ENCODE measurements at regions not wholly inside any gene's neighbourhood (a gene's known extent, or its start where the extent isn't known, plus 50 kb on each side); places are given as distances from the start of the nearest gene placed in this dataset.

DNA sequence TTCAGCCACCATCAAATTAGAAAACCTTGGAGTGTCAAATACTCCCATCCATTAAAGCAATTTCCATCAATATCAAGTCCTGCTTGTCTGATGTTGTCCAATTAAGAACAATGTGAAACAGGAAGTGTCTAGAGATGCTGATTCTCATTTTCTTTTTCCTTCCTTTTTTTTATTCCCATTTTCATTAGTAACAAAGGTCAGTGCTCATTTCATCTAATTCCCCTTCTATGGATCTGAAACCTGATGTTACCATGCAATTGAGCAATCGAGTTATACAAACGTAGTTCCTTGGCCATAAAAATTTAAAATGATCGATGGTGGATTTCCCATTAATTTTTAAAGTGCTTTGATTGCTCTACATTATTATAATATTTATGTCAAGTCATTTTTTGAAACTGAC, 330.6 kb upstream of the ZC3H12C start:
- WGBS, 2 experiments (ENCODE audit: insufficient coverage in 1 of 2, insufficient read length in 1 of 2) = 97% methylated on average over 3 of the region's 3 CpGs; no CpG with 5 or more reads in 1 of the 2 experiments
- peaks cover 8% of the 10 kb centered on the region for H3K4me1 Mint-ChIP-seq
- no peaks in the 10 kb centered on the region for H3K36me3 ChIP-seq (ENCODE audit: control insufficient read depth, insufficient read depth, low read length)
- no peak overlapping the region for H3K4me3 Mint-ChIP-seq
- no peak for DNase-seq
- no peaks in the 10 kb centered on the region for H3K27me3 ChIP-seq (ENCODE audit: control insufficient read depth, insufficient read depth, low read length, poor library complexity, severe bottlenecking)
- no peaks in the 10 kb centered on the region for H3K9me3 ChIP-seq (ENCODE audit: control insufficient read depth, low read length)
- H3K4me3 ChIP-seq (ENCODE audit: low read length) = no peak overlapping the region
- peaks cover 5% of the 10 kb centered on the region for H3K4me1 ChIP-seq (ENCODE audit: control insufficient read depth, insufficient read depth, low read length)
- no peaks in the 10 kb centered on the region for H3K36me3 Mint-ChIP-seq (ENCODE audit: low read depth)
- H3K27ac Mint-ChIP-seq = no peak overlapping the region
- no peaks in the 10 kb centered on the region for H3K9me3 Mint-ChIP-seq
- TF ChIP-seq CTCF (conservative IDR thresholded peaks at IDR 0.05) = no peak
- H3K9ac ChIP-seq (ENCODE audit: extremely low read depth, low read length, poor library complexity, severe bottlenecking) = no peak overlapping the region
- no peak overlapping the region for H3K27ac ChIP-seq (ENCODE audit: low read depth, low read length)
- no peaks in the 10 kb centered on the region for H3K27me3 Mint-ChIP-seq (ENCODE audit: insufficient read depth)

DNA sequence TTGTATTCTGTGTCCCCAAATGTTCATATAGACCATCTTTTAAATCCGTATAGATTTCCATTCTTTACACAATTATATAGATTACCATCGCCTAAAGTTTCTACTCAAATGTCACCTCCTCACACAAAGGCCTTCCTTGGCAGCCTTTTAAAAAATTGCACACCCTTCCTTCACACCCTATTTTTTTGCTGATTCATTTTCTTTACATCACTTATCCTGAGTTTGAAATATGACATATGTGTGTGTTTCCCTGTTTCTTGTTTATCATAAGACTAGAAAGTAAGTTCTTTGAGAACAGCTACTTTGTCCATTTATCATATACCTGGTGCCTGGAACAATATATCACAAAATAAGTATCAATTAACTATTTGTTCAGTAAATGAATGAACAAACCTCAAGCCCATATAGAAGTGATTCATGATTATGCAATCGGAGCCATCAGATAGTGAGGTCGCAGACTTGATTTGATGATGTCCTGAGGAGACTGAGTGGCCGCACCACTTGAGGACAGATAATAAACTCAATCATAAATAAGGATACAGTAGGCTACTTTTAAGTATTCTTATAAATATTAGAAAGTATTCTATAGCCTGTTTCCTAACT, 327.4 kb upstream of the ZC3H12C start:
- TF ChIP-seq CTCF (conservative IDR thresholded peaks at IDR 0.05) = no peak
- DNase-seq = no peak
- WGBS, 2 experiments (ENCODE audit: insufficient coverage in 1 of 2, insufficient read length in 1 of 2) = 94 to 96% methylated on average over 4 to 5 of the region's 5 CpGs
- Histone ChIP-seq H3K4me3 (ENCODE audit: low read length) (no peak overlapping the region), H3K27me3 (ENCODE audit: control insufficient read depth, insufficient read depth, low read length, poor library complexity, severe bottlenecking) (no peaks in the 10 kb centered on the region), H3K9me3 (ENCODE audit: control insufficient read depth, low read length) (no peaks in the 10 kb centered on the region), H3K9ac (ENCODE audit: extremely low read depth, low read length, poor library complexity, severe bottlenecking) (no peak overlapping the region), H3K36me3 (ENCODE audit: control insufficient read depth, insufficient read depth, low read length) (no peaks in the 10 kb centered on the region), H3K4me1 (ENCODE audit: control insufficient read depth, insufficient read depth, low read length) (peaks cover 5% of the 10 kb centered on the region), H3K27ac (ENCODE audit: low read depth, low read length) (no peak overlapping the region)
- H3K27me3 Mint-ChIP-seq (ENCODE audit: insufficient read depth) = no peaks in the 10 kb centered on the region
- H3K4me1 Mint-ChIP-seq = peaks cover 8% of the 10 kb centered on the region
- H3K9me3 Mint-ChIP-seq = no peaks in the 10 kb centered on the region
- no peak overlapping the region for H3K4me3 Mint-ChIP-seq
- no peaks in the 10 kb centered on the region for H3K36me3 Mint-ChIP-seq (ENCODE audit: low read depth)
- no peak overlapping the region for H3K27ac Mint-ChIP-seq

DNA sequence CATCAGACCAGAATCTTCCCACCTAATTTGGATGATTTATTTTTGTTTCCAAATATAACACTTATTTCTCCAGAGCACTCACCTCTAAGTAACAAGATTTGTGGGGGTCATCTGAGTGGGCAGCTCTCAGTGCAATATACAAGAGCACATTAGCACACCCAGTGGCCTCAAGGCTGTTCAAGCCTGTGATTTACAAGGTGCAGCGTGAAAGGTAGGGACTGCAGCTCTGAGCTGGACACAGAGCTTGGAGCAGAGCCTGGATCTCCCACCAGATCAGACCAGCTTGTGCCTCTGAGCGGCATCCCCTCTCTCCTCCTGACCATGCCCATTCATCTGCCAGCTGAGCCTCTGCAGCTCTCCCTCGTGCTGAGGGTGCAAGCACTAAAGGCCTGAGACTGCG, 323.3 kb upstream of the ZC3H12C start:
- Histone ChIP-seq H3K36me3 (ENCODE audit: control insufficient read depth, insufficient read depth, low read length) (no peaks in the 10 kb centered on the region), H3K4me3 (ENCODE audit: low read length) (no peak overlapping the region), H3K27me3 (ENCODE audit: control insufficient read depth, insufficient read depth, low read length, poor library complexity, severe bottlenecking) (no peaks in the 10 kb centered on the region), H3K27ac (ENCODE audit: low read depth, low read length) (no peak overlapping the region), H3K4me1 (ENCODE audit: control insufficient read depth, insufficient read depth, low read length) (no peaks in the 10 kb centered on the region), H3K9me3 (ENCODE audit: control insufficient read depth, low read length) (no peaks in the 10 kb centered on the region), H3K9ac (ENCODE audit: extremely low read depth, low read length, poor library complexity, severe bottlenecking) (no peak overlapping the region)
- Mint-ChIP-seq H3K4me3 (no peak overlapping the region), H3K27me3 (ENCODE audit: insufficient read depth) (no peaks in the 10 kb centered on the region), H3K9me3 (no peaks in the 10 kb centered on the region), H3K36me3 (ENCODE audit: low read depth) (no peaks in the 10 kb centered on the region), H3K4me1 (no peaks in the 10 kb centered on the region), H3K27ac (no peak overlapping the region)
- no peak for TF ChIP-seq CTCF (conservative IDR thresholded peaks at IDR 0.05)
- no peak for DNase-seq
- 94 to 96% methylated on average over 3 to 4 of the region's 4 CpGs for WGBS, 2 experiments (ENCODE audit: insufficient coverage in 1 of 2, insufficient read length in 1 of 2)
